ENCODE measurements at regions not wholly inside any gene's neighbourhood (a gene's known extent, or its start where the extent isn't known, plus 50 kb on each side); places are given as distances from the start of the nearest gene placed in this dataset.

DNA sequence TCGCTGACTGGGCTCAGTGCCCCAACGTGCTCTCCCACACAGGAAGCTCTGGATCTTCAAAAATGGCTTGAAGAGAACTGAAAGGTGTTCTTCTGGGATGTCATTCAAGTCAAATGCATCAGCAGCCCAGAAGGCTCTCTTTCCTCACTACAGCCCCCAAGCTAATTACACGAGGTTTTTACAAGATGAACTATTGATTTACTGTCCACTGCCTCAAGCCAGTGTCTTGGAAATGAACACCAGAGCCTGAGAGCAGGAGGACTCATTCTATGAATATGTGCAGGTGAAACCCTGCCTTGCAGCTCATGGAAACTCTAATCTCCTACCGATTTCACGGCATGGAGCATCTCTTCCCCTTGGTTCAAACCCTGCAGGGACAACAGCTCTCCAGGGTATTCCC, 98.9 kb upstream of the CST7 start:
- ChIA-PET CTCF (no interaction called here), POLR2A (no interaction called here)
- Histone ChIP-seq H3K4me3 (ENCODE audit: low read depth in 2 of 2, low read length in 2 of 2) (no peak overlapping the region), H3K9me3 (ENCODE audit: control insufficient read depth, insufficient read depth, low read depth, low read length) (no peaks in the 10 kb centered on the region), H3K4me1 (ENCODE audit: control insufficient read depth, insufficient read depth, low read length) (no peaks in the 10 kb centered on the region), H3K36me3 (ENCODE audit: control insufficient read depth, insufficient read depth, low read length) (no peaks in the 10 kb centered on the region), H3K27me3 (ENCODE audit: control insufficient read depth, insufficient read depth, low read length) (no peaks in the 10 kb centered on the region), H3K27ac (ENCODE audit: low read length) (no peak overlapping the region)
- TF ChIP-seq TCF7L2 (IDR thresholded peaks at IDR 0.05; ENCODE audit: low read depth, low read length): no peak
- TF ChIP-seq, protein P1, sequence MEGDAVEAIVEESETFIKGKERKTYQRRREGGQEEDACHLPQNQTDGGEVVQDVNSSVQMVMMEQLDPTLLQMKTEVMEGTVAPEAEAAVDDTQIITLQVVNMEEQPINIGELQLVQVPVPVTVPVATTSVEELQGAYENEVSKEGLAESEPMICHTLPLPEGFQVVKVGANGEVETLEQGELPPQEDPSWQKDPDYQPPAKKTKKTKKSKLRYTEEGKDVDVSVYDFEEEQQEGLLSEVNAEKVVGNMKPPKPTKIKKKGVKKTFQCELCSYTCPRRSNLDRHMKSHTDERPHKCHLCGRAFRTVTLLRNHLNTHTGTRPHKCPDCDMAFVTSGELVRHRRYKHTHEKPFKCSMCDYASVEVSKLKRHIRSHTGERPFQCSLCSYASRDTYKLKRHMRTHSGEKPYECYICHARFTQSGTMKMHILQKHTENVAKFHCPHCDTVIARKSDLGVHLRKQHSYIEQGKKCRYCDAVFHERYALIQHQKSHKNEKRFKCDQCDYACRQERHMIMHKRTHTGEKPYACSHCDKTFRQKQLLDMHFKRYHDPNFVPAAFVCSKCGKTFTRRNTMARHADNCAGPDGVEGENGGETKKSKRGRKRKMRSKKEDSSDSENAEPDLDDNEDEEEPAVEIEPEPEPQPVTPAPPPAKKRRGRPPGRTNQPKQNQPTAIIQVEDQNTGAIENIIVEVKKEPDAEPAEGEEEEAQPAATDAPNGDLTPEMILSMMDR (IDR thresholded peaks at IDR 0.05): no peak
- no peak for TF ChIP-seq SIN3A (IDR thresholded peaks at IDR 0.05; ENCODE audit: borderline replicate concordance, insufficient read depth, low read depth, low read length)
- no peak for TF ChIP-seq POLR2AphosphoS5 (IDR thresholded peaks at IDR 0.05; ENCODE audit: low read depth, low read length)
- TF ChIP-seq, protein P2, sequence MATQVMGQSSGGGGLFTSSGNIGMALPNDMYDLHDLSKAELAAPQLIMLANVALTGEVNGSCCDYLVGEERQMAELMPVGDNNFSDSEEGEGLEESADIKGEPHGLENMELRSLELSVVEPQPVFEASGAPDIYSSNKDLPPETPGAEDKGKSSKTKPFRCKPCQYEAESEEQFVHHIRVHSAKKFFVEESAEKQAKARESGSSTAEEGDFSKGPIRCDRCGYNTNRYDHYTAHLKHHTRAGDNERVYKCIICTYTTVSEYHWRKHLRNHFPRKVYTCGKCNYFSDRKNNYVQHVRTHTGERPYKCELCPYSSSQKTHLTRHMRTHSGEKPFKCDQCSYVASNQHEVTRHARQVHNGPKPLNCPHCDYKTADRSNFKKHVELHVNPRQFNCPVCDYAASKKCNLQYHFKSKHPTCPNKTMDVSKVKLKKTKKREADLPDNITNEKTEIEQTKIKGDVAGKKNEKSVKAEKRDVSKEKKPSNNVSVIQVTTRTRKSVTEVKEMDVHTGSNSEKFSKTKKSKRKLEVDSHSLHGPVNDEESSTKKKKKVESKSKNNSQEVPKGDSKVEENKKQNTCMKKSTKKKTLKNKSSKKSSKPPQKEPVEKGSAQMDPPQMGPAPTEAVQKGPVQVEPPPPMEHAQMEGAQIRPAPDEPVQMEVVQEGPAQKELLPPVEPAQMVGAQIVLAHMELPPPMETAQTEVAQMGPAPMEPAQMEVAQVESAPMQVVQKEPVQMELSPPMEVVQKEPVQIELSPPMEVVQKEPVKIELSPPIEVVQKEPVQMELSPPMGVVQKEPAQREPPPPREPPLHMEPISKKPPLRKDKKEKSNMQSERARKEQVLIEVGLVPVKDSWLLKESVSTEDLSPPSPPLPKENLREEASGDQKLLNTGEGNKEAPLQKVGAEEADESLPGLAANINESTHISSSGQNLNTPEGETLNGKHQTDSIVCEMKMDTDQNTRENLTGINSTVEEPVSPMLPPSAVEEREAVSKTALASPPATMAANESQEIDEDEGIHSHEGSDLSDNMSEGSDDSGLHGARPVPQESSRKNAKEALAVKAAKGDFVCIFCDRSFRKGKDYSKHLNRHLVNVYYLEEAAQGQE (IDR thresholded peaks at IDR 0.05; ENCODE audit: insufficient read depth in 1 of 2, low read depth in 2 of 2, low read length in 1 of 2): no peak
- intact Hi-C loops (cut with micrococcal nuclease; ENCODE audit: unreplicated experiment): no loop called here
- DNase-seq (ENCODE audit: low read depth, low spot score): no peak
- in situ Hi-C loops (cut with HindIII; ENCODE audit: low pct_unique_long_range_greater_than_20kb, low sequenced_read_pairs): no loop called here
- ATAC-seq: no peak
- BruUV-seq (replicated peaks): no TSS peak

DNA sequence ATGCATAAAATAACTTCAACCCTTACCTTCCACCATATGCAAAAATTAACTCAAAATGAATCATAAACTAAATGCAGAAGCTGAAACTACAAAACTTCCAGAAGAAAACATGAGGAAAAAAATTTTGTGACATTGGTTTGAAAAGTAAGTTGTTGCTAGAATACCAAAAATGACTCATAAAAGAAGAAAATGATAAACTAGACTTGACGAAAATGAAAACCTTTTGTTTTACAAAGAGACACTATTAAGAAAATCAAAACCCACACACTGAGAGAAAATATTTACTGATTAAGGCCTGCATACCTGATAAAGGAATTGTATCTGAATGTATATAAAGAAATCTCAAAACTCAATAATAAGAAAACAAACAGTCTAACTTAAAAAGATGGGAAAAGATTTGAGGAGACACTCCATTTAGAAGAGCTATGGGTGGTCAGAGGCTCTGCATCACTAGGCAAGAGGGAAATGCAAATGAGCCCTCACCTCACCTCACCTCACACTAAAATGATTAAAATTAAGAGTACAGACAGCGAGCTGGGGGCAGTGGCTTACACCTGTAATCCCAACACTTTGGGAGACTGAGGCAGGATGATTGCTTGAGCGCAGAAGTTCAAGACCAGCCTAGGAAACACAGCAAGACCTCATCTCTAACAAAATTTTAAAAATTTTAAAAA, 97.6 kb upstream of the CST7 start:
- intact Hi-C loops (cut with micrococcal nuclease; ENCODE audit: unreplicated experiment): no loop called here
- Histone ChIP-seq H3K27ac (ENCODE audit: low read length) (no peak overlapping the region), H3K4me1 (ENCODE audit: control insufficient read depth, insufficient read depth, low read length) (no peaks in the 10 kb centered on the region), H3K27me3 (ENCODE audit: control insufficient read depth, insufficient read depth, low read length) (no peaks in the 10 kb centered on the region), H3K36me3 (ENCODE audit: control insufficient read depth, insufficient read depth, low read length) (no peaks in the 10 kb centered on the region), H3K9me3 (ENCODE audit: control insufficient read depth, insufficient read depth, low read depth, low read length) (no peaks in the 10 kb centered on the region), H3K4me3 (ENCODE audit: low read depth in 2 of 2, low read length in 2 of 2) (no peak overlapping the region)
- BruUV-seq (replicated peaks): no TSS peak
- CTCF ChIA-PET: no interaction called here
- ATAC-seq: no peak
- no peak for DNase-seq (ENCODE audit: low read depth, low spot score)
- TF ChIP-seq TCF7L2 (IDR thresholded peaks at IDR 0.05; ENCODE audit: low read depth, low read length) (no peak), SIN3A (IDR thresholded peaks at IDR 0.05; ENCODE audit: borderline replicate concordance, insufficient read depth, low read depth, low read length) (no peak), POLR2AphosphoS5 (IDR thresholded peaks at IDR 0.05; ENCODE audit: low read depth, low read length) (no peak)
- TF ChIP-seq, protein P2 (IDR thresholded peaks at IDR 0.05; ENCODE audit: insufficient read depth in 1 of 2, low read depth in 2 of 2, low read length in 1 of 2): no peak
- TF ChIP-seq, protein P1 (IDR thresholded peaks at IDR 0.05): no peak
- in situ Hi-C loops (cut with HindIII; ENCODE audit: low pct_unique_long_range_greater_than_20kb, low sequenced_read_pairs): no loop called here
- POLR2A ChIA-PET: no interaction called here
